ENCODE measurements at regions not wholly inside any gene's neighbourhood (a gene's known extent, or its start where the extent isn't known, plus 50 kb on each side); places are given as distances from the start of the nearest gene placed in this dataset.

GRCh38 chr2:118738524-118739308 is 108.7 kb downstream of the EN1 start:
- no peak for DNase-seq

GRCh38 chr2:118738106-118738505 is 109.3 kb downstream of the EN1 start:
- no peak for DNase-seq

GRCh38 chr2:118737684-118738083 is 109.8 kb downstream of the EN1 start:
- no peak for DNase-seq

- DNase-seq = no peak
These were observed 115.0 kb downstream of the EN1 start for GRCh38 chr2:118732432-118732831.

- no peak for DNase-seq
These were observed 116.0 kb downstream of the EN1 start for GRCh38 chr2:118731413-118731812.

- no peak for DNase-seq
These were observed 117.0 kb downstream of the EN1 start for GRCh38 chr2:118730405-118730804.

- no peak for DNase-seq
These were observed 117.7 kb downstream of the EN1 start for GRCh38 chr2:118729760-118730159.

- DNase-seq = no peak
These were observed 118.5 kb downstream of the EN1 start for GRCh38 chr2:118728984-118729383.

GRCh38 chr2:118726821-118727220 is 120.6 kb downstream of the EN1 start:
- DNase-seq = no peak

GRCh38 chr2:118723394-118723793 is 124.1 kb downstream of the EN1 start:
- DNase-seq = no peak

GRCh38 chr2:118722976-118723375 is 124.5 kb downstream of the EN1 start:
- DNase-seq = no peak

- DNase-seq = no peak
These were observed 125.5 kb downstream of the EN1 start for GRCh38 chr2:118721817-118722551.

GRCh38 chr2:118720866-118721265 is 126.6 kb downstream of the EN1 start:
- DNase-seq = no peak

- DNase-seq = no peak
These were observed 128.5 kb downstream of the EN1 start for GRCh38 chr2:118718921-118719320.

GRCh38 chr2:118716102-118716501 is 131.3 kb downstream of the EN1 start:
- DNase-seq = no peak

GRCh38 chr2:118714118-118714517 is 133.3 kb downstream of the EN1 start:
- DNase-seq = no peak

- no peak for DNase-seq
These were observed 135.8 kb downstream of the EN1 start for GRCh38 chr2:118711603-118712002.

GRCh38 chr2:118710481-118710880 is 137.0 kb downstream of the EN1 start:
- DNase-seq = no peak

GRCh38 chr2:118709786-118710185 is 137.7 kb downstream of the EN1 start:
- DNase-seq = no peak

GRCh38 chr2:118706844-118707243 is 140.6 kb downstream of the EN1 start:
- no peak for DNase-seq

- DNase-seq = no peak
These were observed 141.1 kb downstream of the EN1 start for GRCh38 chr2:118706371-118706770.

GRCh38 chr2:118705032-118705431 is 142.4 kb downstream of the EN1 start:
- DNase-seq = no peak

GRCh38 chr2:118699447-118700175 is 147.8 kb downstream of the EN1 start:
- no peak for DNase-seq

GRCh38 chr2:118698564-118698963 is 148.9 kb downstream of the EN1 start:
- no peak for DNase-seq

Data from CD4-positive, alpha-beta T cell treated with Interleukin-4 for 1 hour (primary cell).